ENCODE measurements at regions not wholly inside any gene's neighbourhood (a gene's known extent, or its start where the extent isn't known, plus 50 kb on each side); places are given as distances from the start of the nearest gene placed in this dataset.

- TF ChIP-seq CTCF (IDR thresholded peaks at IDR 0.05), result no peak
- no peak for TF ChIP-seq POLR2A (IDR thresholded peaks at IDR 0.05)
Measured at GRCh38 chrX:40147971-40148370, 50.2 kb upstream of the BCOR start.

All from uterus (tissue), 2 donors.